Muscle of arm (tissue), 1 donor: ENCODE measurements at regions not wholly inside any gene's neighbourhood (a gene's known extent, or its start where the extent isn't known, plus 50 kb on each side); places are given as distances from the start of the nearest gene placed in this dataset.

Experiments used
- DNase-seq: peaks from one replicate; pipeline ENCODE4 v3.0.0-alpha.2; 2013

- DNase-seq, result peak; percentile 52
These were observed 370.5 kb upstream of the RSPO3 start for GRCh38 chr6:126747728-126748540.

DNA sequence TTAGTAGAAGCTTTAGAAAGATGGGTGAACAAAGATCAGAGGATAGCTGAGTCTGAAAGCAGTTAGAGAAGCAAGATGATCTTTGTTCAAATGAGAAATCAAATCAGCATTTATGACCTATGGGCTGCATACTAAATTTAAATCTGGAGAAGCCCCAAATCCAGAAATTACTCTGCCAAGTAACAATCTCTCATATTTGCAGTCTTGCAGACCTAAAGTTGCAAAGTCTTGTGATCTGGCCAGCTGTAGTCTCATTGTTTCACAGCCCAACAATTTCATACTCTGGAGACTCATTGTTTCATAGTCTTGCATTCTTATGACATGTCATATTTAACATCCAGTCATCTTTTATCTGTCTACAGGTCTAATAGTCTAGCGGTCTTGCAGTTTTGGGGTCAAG is 364.9 kb upstream of the RSPO3 start:
- peak; percentile 84 for DNase-seq

DNA sequence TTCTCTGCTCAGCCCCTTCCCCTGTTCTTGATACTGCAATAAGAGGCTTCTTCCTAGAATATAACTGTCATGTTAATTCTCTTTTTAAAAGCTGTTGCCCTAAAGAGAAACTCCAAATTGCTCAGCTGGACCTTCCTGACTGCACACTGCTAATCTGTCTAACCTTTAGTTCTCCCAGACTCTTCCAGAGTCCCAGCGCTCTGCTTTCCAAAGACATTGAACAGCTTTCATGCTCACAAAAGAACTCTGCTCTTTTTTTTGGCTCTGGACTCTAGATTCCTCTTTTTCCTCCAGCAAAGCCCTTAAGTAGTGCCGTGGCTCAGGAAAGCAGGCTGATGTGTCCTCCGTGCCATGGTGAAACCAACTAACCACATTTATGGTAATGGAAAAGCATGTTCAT is 356.6 kb upstream of the RSPO3 start:
- DNase-seq, result peak; percentile 13

GRCh38 chr6:126764104-126764503 is 354.4 kb upstream of the RSPO3 start:
- DNase-seq, result no peak

DNA sequence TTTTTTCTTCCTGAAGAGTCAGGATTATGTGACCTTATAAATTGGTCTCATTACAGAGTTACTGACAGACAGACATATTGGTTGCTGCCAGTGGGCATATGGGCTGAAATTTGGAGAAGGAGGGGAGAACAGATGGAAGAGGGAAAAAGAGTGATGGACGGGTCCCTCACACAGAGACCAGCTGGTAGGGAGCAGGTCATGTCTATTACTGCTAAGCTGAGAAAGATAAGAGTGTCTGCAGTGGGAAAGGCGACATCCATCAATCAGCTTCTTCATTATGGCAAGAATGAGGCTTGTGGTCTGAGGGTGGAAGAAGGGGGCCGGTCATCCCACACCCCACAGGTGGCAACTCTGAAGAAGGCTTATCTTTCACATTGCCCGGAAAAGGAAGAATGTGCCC is 353.8 kb upstream of the RSPO3 start:
- no peak for DNase-seq

- DNase-seq, result no peak
These were observed 351.7 kb upstream of the RSPO3 start for GRCh38 chr6:126766820-126767219.

- no peak for DNase-seq
These were observed 350.8 kb upstream of the RSPO3 start for GRCh38 chr6:126767711-126768110.

- no peak for DNase-seq
These were observed 348.3 kb upstream of the RSPO3 start for GRCh38 chr6:126770176-126770575.

DNA sequence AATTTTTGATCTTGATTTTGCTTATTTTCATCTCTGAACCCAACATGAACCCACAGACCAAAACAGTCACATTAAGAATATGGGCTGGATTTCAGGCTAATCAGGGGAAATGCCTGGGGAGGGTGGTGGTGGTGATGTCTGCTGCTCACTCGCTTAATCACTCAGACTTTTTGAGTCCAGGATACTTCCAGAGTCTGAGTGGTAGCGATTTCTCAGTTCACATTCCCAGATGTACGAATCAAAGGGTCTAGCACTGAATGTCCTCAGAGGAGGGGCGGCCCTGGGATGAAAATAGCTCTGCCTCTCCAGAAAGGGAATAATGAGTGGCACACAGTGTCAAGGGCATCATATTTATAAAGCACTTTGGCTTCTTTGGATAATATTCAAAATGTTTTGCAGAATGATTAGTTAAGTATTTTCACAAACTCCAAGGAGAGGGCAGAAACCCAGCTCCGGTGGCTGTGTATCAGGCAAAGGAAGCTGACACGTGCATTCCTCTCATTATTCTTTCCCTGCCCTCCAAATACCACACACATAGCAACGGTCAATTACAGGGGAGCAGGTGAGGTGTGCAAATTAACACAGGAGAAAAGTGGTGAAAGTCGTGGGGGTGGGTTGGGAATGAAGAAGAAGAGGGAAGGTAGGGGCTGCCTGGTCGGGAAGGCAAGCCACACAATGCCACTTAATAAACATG is 345.2 kb upstream of the RSPO3 start:
- no peak for DNase-seq

DNA sequence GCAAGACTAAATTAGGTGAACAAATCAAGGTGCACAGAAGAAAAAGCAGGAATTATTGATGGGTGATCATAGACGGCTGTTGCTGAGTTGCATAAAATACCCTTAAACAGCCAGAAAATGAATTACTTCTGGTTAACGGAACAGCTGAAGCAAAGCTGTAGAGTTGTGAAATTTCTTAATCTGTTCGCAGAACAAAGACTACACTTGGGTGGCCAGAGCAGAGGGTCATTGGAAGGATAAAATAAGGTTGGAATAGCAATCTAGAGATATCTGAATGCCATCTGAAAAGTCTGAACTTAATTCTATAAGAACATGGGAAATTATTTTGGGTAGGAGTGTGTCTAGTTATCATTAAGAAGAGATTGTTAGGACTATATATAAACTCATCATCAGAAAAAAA is 339.1 kb upstream of the RSPO3 start:
- no peak for DNase-seq

DNA sequence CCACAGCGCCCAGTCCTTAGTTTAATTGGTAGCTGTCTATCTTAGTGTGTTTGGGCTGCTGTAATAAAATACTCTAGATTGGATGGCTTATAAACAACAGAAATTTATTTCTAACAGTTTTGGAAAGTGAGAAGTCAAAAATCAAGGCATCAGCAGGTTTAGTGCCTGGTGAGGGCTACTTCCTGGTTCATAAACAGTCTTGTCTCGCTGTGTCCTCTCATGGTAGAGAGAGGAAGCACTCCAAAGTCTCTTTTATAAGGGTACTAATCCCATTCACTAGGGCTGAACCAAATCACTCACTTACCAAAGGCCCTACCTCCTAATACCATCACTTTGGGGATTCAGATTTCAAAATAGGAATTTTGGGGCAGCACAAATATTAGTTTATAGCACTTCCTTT is 336.9 kb upstream of the RSPO3 start:
- no peak for DNase-seq

DNA sequence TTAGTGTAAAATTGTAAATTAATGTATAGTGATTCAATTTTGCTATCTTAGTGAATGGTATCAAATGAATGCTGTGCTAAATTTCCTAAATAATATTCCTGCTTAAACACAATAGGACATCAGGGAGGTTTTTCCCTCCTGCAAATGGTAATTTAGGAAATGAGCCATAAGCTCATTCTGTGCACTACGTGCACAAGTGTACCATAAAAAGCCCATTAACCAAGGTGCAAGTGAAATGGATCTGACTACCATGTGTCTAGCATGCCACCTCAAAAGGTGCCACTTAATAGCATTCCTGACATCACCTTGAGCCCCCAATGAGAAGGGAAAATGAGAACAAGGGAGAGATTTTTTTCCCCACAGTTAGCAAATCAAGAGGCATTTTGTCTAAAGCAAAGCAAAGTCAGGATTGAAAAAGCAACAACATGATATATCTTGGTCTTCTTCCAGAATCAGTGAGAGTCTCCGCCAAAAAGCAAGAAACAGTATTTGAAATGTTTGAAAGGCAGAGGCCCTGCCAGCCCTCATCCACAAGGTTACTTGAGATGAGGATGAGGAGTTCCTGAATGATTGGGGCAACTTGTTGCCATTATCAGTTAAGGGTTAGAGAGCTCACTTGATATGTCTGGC is 334.2 kb upstream of the RSPO3 start:
- DNase-seq, result peak; percentile 41

GRCh38 chr6:126786262-126786661 is 332.2 kb upstream of the RSPO3 start:
- DNase-seq, result no peak

GRCh38 chr6:126787635-126788034 is 330.8 kb upstream of the RSPO3 start:
- DNase-seq, result no peak

DNA sequence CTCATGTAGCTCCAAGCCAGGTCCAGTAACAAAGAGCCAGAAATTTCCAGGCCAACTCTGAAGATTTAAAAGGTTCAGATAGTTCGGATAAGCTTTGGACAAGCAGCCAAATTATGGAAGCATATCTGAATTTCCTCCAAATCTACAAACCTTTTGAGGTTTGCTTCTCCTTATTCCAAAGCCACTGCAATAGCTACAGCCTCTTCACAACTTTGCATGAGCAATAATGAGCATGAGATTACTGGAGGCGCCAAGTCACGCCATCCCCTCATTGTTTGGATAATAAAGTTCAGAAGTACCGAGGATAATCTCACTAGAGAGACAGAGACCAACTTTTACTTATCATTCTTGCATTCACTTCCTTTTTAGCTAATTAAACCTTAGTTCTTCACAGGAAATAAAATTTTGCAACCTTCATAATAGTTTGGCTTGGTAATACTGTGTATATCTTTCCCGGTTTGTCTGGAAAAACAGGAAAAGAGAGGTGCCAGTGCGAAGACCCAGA is 329.6 kb upstream of the RSPO3 start:
- peak; percentile 51 for DNase-seq

DNA sequence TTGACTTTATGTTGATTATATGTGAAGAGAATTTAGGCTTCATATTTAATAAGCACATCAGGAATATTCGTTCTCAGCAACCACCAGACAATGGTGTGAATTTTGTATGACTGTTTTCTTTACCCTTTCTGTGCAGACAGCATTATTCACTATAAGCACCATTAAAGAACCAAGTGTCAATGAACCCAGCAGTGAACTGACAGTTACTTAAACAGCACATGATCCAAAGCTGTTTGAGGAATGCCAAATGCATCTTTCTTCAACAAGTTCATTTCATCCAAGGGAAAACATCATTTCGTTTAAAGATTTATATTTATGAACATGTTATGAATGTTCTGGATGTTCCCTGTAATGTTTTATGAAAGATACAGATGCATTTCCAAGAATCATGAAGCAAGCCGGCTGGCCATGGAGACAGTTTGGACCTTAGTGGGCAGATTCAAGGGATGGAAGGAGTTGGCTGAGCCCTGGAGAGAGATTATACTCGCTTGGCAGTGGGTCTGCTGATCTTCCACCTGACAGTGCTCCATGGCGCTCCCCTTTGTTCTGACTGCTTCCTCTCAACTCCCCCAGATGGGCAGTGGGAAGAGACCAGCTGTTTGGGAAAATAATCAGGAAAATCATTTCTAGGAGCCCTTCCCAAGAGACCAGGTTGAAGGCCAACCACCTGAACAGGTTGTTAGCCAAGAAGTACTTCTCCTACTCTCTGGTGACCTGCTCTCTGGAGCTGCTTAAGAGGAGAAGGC is 326.0 kb upstream of the RSPO3 start:
- peak; percentile 77 for DNase-seq

- no peak for DNase-seq
These were observed 323.3 kb upstream of the RSPO3 start for GRCh38 chr6:126795161-126795560.

DNA sequence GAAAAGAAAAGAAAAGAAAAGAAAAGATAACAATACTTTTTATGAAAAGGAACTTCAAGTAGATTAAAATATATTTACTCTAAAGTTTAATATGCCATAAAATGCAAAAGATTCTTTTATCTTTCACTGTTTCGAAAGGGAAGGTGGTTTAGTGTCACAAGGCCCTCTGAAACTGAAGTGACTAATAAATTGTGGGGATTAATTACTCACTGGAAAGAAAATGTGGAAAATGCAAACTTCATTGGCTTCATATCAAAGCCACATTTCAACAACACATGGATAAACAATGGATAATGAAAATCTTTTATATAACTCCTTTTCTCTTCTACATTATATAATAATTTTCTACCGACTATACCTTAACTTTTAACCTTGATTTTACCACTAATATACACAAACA is 320.5 kb upstream of the RSPO3 start:
- DNase-seq, result no peak

DNA sequence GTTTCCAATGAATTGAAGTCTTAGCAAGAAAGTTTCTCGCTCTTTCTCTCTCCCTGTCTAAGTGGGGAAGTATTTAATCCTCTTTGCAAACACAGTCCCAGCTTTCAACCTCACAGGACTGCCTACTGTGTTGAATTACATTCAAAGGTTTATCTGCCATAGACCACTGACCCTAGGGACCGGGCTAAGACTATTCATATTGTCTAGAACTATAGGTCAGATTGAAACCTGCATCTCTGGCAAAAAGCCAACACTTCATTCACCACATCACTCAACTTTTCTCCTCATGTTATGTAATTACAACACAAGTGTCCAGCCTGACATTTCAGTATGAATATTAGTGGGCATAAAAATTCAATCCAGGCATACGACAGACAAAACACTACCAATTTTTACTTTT is 314.7 kb upstream of the RSPO3 start:
- DNase-seq, result no peak

GRCh38 chr6:126804332-126805064 is 314.0 kb upstream of the RSPO3 start:
- DNase-seq, result peak; percentile 52

DNA sequence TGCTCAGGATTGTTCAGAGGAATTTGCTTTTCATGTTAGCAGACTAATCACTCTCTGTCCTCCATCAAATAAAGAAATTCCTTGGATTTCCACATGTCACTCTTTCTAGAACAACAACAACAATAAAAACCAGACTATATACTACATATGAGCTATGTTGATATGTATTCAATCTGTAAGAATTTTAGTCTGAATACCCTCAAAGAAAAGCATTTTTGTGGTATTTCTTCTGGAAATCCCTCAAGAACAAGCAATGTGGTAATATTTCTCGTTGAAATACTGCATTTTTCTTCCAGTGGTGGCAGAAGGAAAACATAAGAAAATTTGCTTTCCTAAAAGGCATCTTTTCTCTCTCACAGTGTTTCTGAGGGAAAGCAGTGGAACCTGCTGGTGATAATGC is 312.6 kb upstream of the RSPO3 start:
- no peak for DNase-seq
